ENCODE measurements at regions not wholly inside any gene's neighbourhood (a gene's known extent, or its start where the extent isn't known, plus 50 kb on each side); places are given as distances from the start of the nearest gene placed in this dataset.

- no peaks in the 10 kb centered on the region for H3K27me3 ChIP-seq (ENCODE audit: insufficient read depth, low read length)
- H3K79me2 ChIP-seq (ENCODE audit: control insufficient read depth, insufficient read depth, low read length, unreplicated experiment): no peaks in the 10 kb centered on the region
- no peak overlapping the region for H3K27ac ChIP-seq (ENCODE audit: low read depth, low read length)
- no peaks in the 10 kb centered on the region for H3K36me3 ChIP-seq (ENCODE audit: insufficient read depth, low read length)
- no peaks in the 10 kb centered on the region for H3K4me1 ChIP-seq (ENCODE audit: control insufficient read depth, insufficient read depth, low read length, unreplicated experiment)
- no peak overlapping the region for H2AFZ ChIP-seq (ENCODE audit: low read length, unreplicated experiment)
- H3K4me3 ChIP-seq (ENCODE audit: low read depth, low read length): no peak overlapping the region
Observed at GRCh38 chr20:39547546-39548408, 585.6 kb downstream of the DHX35 start.

- Histone ChIP-seq H2AFZ (ENCODE audit: low read length, unreplicated experiment) (no peak overlapping the region), H3K4me3 (ENCODE audit: low read depth, low read length) (no peak overlapping the region), H3K27me3 (ENCODE audit: insufficient read depth, low read length) (no peaks in the 10 kb centered on the region), H3K79me2 (ENCODE audit: control insufficient read depth, insufficient read depth, low read length, unreplicated experiment) (no peaks in the 10 kb centered on the region), H3K27ac (ENCODE audit: low read depth, low read length) (no peak overlapping the region), H3K36me3 (ENCODE audit: insufficient read depth, low read length) (no peaks in the 10 kb centered on the region), H3K4me1 (ENCODE audit: control insufficient read depth, insufficient read depth, low read length, unreplicated experiment) (no peaks in the 10 kb centered on the region)
Observed at GRCh38 chr20:39541136-39541803, 579.1 kb downstream of the DHX35 start.

GRCh38 chr20:39538317-39538716, 576.2 kb downstream of the DHX35 start:
- Histone ChIP-seq H3K36me3 (ENCODE audit: insufficient read depth, low read length) (no peaks in the 10 kb centered on the region), H3K27me3 (ENCODE audit: insufficient read depth, low read length) (no peaks in the 10 kb centered on the region), H2AFZ (ENCODE audit: low read length, unreplicated experiment) (no peak overlapping the region), H3K27ac (ENCODE audit: low read depth, low read length) (no peak overlapping the region), H3K4me3 (ENCODE audit: low read depth, low read length) (no peak overlapping the region), H3K79me2 (ENCODE audit: control insufficient read depth, insufficient read depth, low read length, unreplicated experiment) (no peaks in the 10 kb centered on the region), H3K4me1 (ENCODE audit: control insufficient read depth, insufficient read depth, low read length, unreplicated experiment) (no peaks in the 10 kb centered on the region)

DNA sequence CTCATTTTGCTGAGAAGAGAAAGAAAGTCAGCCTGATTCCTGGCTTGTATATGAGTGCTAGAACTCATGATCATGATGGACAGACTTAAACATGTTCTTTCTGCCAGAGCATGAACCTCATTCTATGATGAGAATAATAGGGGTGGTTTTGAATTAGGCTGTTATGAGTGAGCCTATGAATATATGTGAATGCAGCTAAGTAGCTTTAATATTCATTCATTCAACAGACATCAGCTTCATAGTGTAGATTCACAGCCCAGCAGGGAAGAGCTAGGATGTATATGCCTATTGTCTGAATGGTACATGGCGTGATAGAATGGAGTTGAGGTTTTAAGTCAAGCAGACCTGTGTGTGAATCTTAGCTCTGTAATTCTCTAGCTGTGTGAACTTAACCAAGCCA, 573.2 kb downstream of the DHX35 start:
- H3K4me1 ChIP-seq (ENCODE audit: control insufficient read depth, insufficient read depth, low read length, unreplicated experiment): no peaks in the 10 kb centered on the region
- no peaks in the 10 kb centered on the region for H3K79me2 ChIP-seq (ENCODE audit: control insufficient read depth, insufficient read depth, low read length, unreplicated experiment)
- no peak overlapping the region for H3K4me3 ChIP-seq (ENCODE audit: low read depth, low read length)
- H3K27ac ChIP-seq (ENCODE audit: low read depth, low read length): no peak overlapping the region
- no peaks in the 10 kb centered on the region for H3K27me3 ChIP-seq (ENCODE audit: insufficient read depth, low read length)
- H3K36me3 ChIP-seq (ENCODE audit: insufficient read depth, low read length): no peaks in the 10 kb centered on the region
- no peak overlapping the region for H2AFZ ChIP-seq (ENCODE audit: low read length, unreplicated experiment)

- H2AFZ ChIP-seq (ENCODE audit: low read length, unreplicated experiment): no peak overlapping the region
- H3K27ac ChIP-seq (ENCODE audit: low read depth, low read length): no peak overlapping the region
- no peaks in the 10 kb centered on the region for H3K36me3 ChIP-seq (ENCODE audit: insufficient read depth, low read length)
- H3K79me2 ChIP-seq (ENCODE audit: control insufficient read depth, insufficient read depth, low read length, unreplicated experiment): no peaks in the 10 kb centered on the region
- H3K4me3 ChIP-seq (ENCODE audit: low read depth, low read length): no peak overlapping the region
- no peaks in the 10 kb centered on the region for H3K27me3 ChIP-seq (ENCODE audit: insufficient read depth, low read length)
- no peaks in the 10 kb centered on the region for H3K4me1 ChIP-seq (ENCODE audit: control insufficient read depth, insufficient read depth, low read length, unreplicated experiment)
Observed at GRCh38 chr20:39534846-39535245, 572.7 kb downstream of the DHX35 start.

DNA sequence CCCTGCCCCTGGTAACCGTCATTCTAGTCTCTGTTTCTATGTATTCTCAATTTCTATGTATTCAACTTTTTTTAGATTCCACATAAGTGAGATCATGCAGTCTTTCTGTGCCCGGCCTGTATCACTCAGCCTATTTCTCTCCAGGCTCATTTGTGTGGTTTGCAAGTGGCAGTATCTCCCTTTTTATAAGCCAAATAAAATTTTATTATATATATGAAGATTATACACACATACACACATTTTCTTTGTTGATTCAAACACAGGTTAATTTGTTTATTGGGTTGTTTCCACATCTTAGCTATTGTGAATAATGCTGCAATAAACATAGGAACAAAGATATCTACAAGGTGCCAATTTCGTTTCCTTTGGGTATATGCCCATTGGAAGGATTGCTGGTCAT, 571.7 kb downstream of the DHX35 start:
- Histone ChIP-seq H3K79me2 (ENCODE audit: control insufficient read depth, insufficient read depth, low read length, unreplicated experiment) (no peaks in the 10 kb centered on the region), H3K4me1 (ENCODE audit: control insufficient read depth, insufficient read depth, low read length, unreplicated experiment) (no peaks in the 10 kb centered on the region), H3K36me3 (ENCODE audit: insufficient read depth, low read length) (no peaks in the 10 kb centered on the region), H2AFZ (ENCODE audit: low read length, unreplicated experiment) (no peak overlapping the region), H3K27me3 (ENCODE audit: insufficient read depth, low read length) (no peaks in the 10 kb centered on the region), H3K27ac (ENCODE audit: low read depth, low read length) (no peak overlapping the region), H3K4me3 (ENCODE audit: low read depth, low read length) (no peak overlapping the region)

DNA sequence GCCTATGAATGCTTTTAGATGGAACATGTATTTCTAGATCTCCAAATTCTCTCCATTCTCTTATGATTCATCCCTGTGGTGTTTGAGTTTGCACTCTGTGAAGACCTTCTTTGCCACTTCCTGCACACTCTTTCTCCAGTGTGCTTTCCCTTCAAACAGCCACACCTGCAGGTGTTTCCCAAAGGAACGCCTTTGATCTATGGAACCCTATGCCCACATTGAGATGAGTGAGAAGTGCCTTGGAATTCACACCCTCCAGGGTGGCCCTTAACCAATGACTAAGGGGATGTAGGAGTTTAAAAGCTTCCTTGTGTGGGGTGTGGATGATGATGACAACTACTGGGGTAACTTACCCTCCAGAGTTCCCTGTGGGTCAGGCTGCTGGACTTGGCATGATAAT, 570.1 kb downstream of the DHX35 start:
- Histone ChIP-seq H2AFZ (ENCODE audit: low read length, unreplicated experiment) (no peak overlapping the region), H3K27ac (ENCODE audit: low read depth, low read length) (no peak overlapping the region), H3K36me3 (ENCODE audit: insufficient read depth, low read length) (no peaks in the 10 kb centered on the region), H3K27me3 (ENCODE audit: insufficient read depth, low read length) (no peaks in the 10 kb centered on the region), H3K4me3 (ENCODE audit: low read depth, low read length) (no peak overlapping the region), H3K79me2 (ENCODE audit: control insufficient read depth, insufficient read depth, low read length, unreplicated experiment) (no peaks in the 10 kb centered on the region), H3K4me1 (ENCODE audit: control insufficient read depth, insufficient read depth, low read length, unreplicated experiment) (no peaks in the 10 kb centered on the region)

- Histone ChIP-seq H3K4me3 (ENCODE audit: low read depth, low read length) (no peak overlapping the region), H3K79me2 (ENCODE audit: control insufficient read depth, insufficient read depth, low read length, unreplicated experiment) (no peaks in the 10 kb centered on the region), H3K36me3 (ENCODE audit: insufficient read depth, low read length) (no peaks in the 10 kb centered on the region), H2AFZ (ENCODE audit: low read length, unreplicated experiment) (no peak overlapping the region), H3K27me3 (ENCODE audit: insufficient read depth, low read length) (no peaks in the 10 kb centered on the region), H3K4me1 (ENCODE audit: control insufficient read depth, insufficient read depth, low read length, unreplicated experiment) (no peaks in the 10 kb centered on the region), H3K27ac (ENCODE audit: low read depth, low read length) (no peak overlapping the region)
Observed at GRCh38 chr20:39528436-39528835, 566.3 kb downstream of the DHX35 start.

DNA sequence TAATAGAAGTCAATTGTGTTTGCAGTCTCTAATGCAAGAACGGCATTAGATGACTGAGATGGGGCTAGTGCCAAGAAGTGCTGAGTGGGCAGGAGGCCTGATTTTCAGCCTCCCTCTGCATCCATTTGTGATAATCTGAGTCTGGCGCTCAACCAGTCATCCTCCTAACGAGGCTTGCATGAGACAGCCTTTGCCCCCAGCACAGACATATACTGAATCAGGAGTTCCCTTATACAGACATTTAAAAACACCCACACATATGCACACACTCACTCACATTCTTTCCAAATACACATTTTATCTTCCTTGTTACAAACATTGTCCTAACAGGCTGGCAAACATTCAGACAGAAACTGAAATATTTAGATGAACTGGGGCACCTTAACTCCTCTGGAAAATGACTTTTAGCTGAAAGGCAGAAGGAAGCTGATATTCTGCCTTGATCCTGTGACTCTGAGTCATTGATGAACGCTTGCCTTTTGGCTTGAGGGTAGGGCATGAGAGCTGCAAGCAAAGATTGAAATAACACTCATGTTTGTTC, 562.3 kb downstream of the DHX35 start:
- H3K27ac ChIP-seq (ENCODE audit: low read depth, low read length): no peak overlapping the region
- H3K79me2 ChIP-seq (ENCODE audit: control insufficient read depth, insufficient read depth, low read length, unreplicated experiment): no peaks in the 10 kb centered on the region
- no peaks in the 10 kb centered on the region for H3K4me1 ChIP-seq (ENCODE audit: control insufficient read depth, insufficient read depth, low read length, unreplicated experiment)
- no peaks in the 10 kb centered on the region for H3K36me3 ChIP-seq (ENCODE audit: insufficient read depth, low read length)
- H3K27me3 ChIP-seq (ENCODE audit: insufficient read depth, low read length): no peaks in the 10 kb centered on the region
- H3K4me3 ChIP-seq (ENCODE audit: low read depth, low read length): no peak overlapping the region
- H2AFZ ChIP-seq (ENCODE audit: low read length, unreplicated experiment): no peak overlapping the region

GRCh38 chr20:39523405-39523804, 561.3 kb downstream of the DHX35 start:
- no peak overlapping the region for H3K4me3 ChIP-seq (ENCODE audit: low read depth, low read length)
- no peaks in the 10 kb centered on the region for H3K27me3 ChIP-seq (ENCODE audit: insufficient read depth, low read length)
- no peak overlapping the region for H3K27ac ChIP-seq (ENCODE audit: low read depth, low read length)
- no peaks in the 10 kb centered on the region for H3K79me2 ChIP-seq (ENCODE audit: control insufficient read depth, insufficient read depth, low read length, unreplicated experiment)
- no peak overlapping the region for H2AFZ ChIP-seq (ENCODE audit: low read length, unreplicated experiment)
- H3K36me3 ChIP-seq (ENCODE audit: insufficient read depth, low read length): no peaks in the 10 kb centered on the region
- no peaks in the 10 kb centered on the region for H3K4me1 ChIP-seq (ENCODE audit: control insufficient read depth, insufficient read depth, low read length, unreplicated experiment)

GRCh38 chr20:39518654-39519053, 556.5 kb downstream of the DHX35 start:
- Histone ChIP-seq H3K4me1 (ENCODE audit: control insufficient read depth, insufficient read depth, low read length, unreplicated experiment) (no peaks in the 10 kb centered on the region), H3K4me3 (ENCODE audit: low read depth, low read length) (no peak overlapping the region), H3K36me3 (ENCODE audit: insufficient read depth, low read length) (no peaks in the 10 kb centered on the region), H3K27me3 (ENCODE audit: insufficient read depth, low read length) (no peaks in the 10 kb centered on the region), H2AFZ (ENCODE audit: low read length, unreplicated experiment) (no peak overlapping the region), H3K79me2 (ENCODE audit: control insufficient read depth, insufficient read depth, low read length, unreplicated experiment) (no peaks in the 10 kb centered on the region), H3K27ac (ENCODE audit: low read depth, low read length) (no peak overlapping the region)
